ENCODE measurements at regions not wholly inside any gene's neighbourhood (a gene's known extent, or its start where the extent isn't known, plus 50 kb on each side); places are given as distances from the start of the nearest gene placed in this dataset.

- no peak for DNase-seq (ENCODE audit: low read depth in 2 of 2)
Observed at GRCh38 chr14:96931751-96932150, 134.6 kb downstream of the VRK1 start.

DNA sequence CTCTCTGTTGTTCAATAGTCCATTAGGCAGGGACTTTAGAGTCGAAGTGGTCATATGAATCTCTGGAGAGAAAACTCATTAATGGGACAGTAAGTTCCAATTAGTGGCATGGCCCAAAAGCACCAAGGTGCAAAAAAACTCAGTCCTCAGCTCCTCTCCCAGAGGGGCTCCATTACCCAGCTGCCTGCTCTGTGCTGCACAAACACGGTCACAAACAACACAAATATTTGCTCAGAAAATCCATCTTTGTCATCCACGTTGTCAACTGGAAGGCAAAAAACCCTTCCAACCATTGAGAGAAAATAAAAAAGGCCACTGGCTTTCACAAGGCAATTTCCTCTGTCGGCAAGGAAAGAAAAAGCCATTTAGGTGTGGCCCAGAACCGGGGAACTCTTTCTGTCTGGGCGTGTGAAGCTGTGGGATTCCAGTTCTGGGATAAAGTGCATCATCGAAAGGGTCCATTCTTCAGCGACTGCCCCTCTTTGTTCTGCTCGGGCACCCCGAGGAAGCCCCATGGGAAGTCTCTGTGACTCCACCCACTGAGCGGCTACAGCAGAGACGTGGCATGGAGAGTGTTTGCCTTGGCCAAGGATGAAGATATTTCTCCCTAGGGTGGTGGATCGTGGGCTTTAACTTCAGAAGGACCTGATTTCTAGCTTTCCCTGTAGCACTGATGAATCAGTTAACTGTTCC is 137.6 kb downstream of the VRK1 start:
- no peak for DNase-seq (ENCODE audit: low read depth in 2 of 2)

DNA sequence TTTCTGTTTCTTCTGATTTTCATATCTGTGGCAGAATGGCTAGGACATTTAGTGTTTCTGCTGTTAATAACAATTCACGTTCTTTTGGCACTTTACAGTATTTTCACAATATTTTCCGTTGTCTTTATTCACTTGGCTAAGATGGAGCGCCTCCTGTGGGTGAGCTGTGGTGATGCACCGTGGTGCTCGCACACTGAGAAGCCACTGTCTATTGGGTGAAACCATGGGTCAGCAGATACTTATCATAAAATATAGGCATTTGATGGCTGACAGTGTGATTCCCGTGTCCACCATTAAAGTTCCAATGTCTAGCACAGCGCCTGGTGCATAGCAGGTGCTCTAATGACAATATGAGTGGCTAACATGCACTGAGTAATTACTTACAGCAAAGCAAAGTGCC is 141.8 kb downstream of the VRK1 start:
- no peak for DNase-seq (ENCODE audit: low read depth in 2 of 2)

- DNase-seq (ENCODE audit: low read depth in 2 of 2), result no peak
Observed at GRCh38 chr14:96940009-96940408, 142.8 kb downstream of the VRK1 start.

GRCh38 chr14:96944297-96944696 is 147.1 kb downstream of the VRK1 start:
- no peak for DNase-seq (ENCODE audit: low read depth in 2 of 2)

- DNase-seq (ENCODE audit: low read depth in 2 of 2), result no peak
Observed at GRCh38 chr14:96945721-96946120, 148.5 kb downstream of the VRK1 start.

GRCh38 chr14:96949594-96949993 is 152.4 kb downstream of the VRK1 start:
- no peak for DNase-seq (ENCODE audit: low read depth in 2 of 2)

GRCh38 chr14:96951511-96951910 is 154.3 kb downstream of the VRK1 start:
- no peak for DNase-seq (ENCODE audit: low read depth in 2 of 2)

DNA sequence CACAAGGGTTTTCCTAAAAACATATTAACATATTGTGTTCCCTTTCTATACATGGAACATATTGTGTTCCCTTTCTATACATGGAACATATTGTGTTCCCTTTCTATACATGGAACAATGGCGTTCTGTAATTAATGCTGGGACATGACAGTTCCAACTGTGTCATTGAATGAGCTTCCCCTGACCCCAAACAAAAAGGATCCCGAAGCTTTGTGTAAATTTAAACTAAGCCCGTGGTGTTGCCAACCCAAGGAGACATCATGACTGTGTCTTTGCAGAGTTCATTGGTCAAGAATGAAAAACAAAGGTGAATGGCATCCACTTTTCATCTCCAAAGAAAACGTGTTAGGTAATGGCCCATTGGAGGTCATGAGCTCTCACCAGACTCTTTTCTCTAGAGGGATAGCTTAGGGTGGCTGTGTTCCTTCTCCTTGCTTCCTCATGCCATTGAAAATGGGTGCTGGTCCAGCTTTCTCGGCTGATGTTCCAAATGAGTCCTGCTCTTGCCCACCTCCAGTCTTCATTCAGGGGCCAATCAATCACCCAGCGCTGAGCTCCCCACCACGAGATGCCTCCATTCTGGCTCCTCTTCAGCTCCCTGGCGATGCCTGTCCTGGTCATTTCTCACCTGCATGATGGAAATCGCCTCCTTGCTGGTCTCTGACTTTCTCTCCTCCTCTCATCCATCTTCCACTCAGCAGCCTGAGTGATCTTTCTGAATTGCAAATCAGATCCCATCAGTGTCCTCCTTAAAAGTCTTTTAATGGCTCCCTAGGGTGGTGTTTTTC is 156.1 kb downstream of the VRK1 start:
- no peak for DNase-seq (ENCODE audit: low read depth in 2 of 2)

- no peak for DNase-seq (ENCODE audit: low read depth in 2 of 2)
Observed at GRCh38 chr14:96953875-96954185, 156.6 kb downstream of the VRK1 start.

DNA sequence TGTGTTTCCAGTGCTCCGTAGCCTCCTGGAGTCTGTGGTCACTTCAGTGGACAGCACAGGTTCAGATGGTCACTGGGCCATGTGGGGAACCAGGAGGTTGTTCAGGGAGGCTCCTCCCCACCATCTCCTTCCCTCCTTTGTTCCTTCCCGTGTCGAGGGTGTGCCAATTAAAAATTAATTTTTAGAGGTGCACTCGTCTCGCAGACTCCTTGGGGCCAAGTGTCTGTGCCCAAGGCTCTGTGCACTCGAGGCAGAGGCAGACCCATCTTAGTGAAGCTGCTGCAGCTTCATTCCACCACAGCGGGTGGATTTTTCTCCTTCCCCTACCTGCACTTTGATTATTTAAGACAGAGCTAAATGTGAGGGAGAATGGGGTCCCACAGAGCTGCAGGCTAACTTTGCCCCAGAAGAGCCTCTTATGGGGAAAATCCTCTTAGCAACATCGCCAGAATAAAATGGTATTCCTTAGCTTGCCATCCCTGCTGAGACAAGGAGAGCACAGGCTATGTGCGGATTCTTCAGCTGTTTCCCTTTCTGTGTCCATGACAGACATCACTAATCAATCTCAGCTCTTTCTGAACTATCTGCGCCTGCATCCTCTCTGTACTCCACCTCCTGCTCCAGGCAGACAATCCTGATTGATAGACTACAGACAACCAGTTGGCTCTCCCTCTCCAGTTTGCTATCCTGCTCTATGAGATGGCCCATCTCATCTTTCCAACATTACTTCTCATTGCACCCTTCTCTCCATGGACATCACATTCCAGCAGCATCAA is 159.5 kb downstream of the VRK1 start:
- DNase-seq (ENCODE audit: low read depth in 2 of 2), result no peak

DNA sequence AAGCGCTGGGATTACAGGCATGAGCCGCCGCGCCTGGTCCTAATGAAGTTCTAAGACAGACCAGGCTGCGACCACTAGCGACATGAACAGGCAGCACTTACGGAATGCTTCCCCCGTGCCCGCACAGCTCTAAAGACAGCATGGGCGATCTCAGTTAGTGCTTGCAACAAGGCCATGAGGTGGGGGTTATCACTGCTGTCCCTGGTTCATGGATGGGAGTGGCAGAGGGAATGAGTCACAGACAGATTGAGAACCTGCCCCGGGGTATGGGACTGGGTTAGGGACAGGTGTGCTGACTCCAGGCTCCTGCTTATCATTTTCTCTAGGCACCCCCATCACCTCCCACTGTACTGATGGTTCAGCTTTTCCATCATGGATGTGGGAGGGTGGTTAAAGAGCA is 160.9 kb downstream of the VRK1 start:
- DNase-seq (ENCODE audit: low read depth in 2 of 2), result no peak

GRCh38 chr14:96959992-96960391 is 162.8 kb downstream of the VRK1 start:
- no peak for DNase-seq (ENCODE audit: low read depth in 2 of 2)

GRCh38 chr14:96960598-96961116 is 163.5 kb downstream of the VRK1 start:
- DNase-seq (ENCODE audit: low read depth in 2 of 2), result no peak

GRCh38 chr14:96961895-96962294 is 164.7 kb downstream of the VRK1 start:
- no peak for DNase-seq (ENCODE audit: low read depth in 2 of 2)

GRCh38 chr14:96962337-96962736 is 165.2 kb downstream of the VRK1 start:
- DNase-seq (ENCODE audit: low read depth in 2 of 2), result no peak

DNA sequence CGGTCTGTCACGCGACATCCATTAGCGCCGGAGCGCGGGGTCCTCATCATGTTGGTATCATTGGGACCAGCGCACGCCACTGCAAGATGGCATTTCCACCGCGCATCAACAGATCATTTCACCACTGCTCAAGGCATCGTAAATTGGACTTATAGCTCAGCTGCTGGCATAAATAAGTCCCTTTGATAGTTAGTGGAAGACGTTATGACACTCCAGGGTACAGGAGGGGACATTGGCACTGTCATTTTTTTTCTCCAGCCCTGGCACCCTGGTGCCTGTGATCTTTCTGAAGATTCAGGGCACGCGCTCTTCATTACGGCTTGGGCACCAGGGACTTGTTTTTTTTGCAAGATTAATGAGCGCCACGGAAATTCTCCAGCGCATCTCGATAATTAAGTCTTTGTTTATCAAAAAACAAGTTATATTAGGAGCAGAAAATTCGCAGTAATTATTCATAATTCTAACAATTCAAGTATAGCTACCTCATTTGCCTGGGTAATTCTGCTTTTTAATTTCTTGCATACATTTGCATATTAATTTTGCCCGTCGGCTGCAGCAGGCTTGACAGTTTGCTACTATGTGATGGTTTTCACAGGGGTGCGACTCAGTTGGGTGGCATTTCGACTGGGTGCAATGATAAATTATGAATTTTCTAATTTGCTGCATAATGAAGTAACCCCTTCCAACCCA is 167.7 kb downstream of the VRK1 start:
- no peak for DNase-seq (ENCODE audit: low read depth in 2 of 2)

DNA sequence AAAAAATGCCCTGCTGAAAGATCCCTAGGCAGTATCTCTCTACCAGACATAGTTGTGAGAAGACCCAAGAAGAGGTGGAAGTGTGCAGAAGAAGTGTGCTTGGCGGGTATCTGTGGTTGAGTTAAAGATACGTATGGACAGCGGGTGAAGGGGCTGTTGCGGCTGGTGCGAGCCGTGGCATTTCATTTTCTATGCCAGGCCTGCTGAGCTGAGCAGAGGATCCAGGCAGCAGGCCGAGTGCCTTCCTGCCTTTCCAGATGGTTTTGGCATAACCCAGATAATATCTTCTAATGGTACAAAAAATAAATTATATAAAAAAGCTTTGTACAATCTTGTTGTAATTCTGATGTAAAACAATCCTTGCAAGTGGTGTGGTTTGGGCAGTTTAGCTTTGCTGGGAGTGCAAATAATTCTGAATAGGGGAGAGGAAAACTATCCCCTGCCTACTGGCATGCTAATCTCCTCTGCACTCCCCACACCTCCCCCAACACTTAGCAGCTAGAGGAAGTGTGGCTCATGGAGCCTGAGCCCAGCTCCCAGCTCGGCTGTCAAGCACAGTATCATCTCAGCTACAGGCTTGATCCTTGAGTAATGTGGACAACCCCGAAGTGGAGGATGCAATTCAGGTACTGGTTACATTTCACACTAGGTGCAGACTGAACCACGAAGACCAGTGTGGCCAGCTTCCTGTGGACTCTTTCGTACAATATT is 168.9 kb downstream of the VRK1 start:
- DNase-seq (ENCODE audit: low read depth in 2 of 2), result no peak

GRCh38 chr14:96975116-96975515 is 177.9 kb downstream of the VRK1 start:
- DNase-seq (ENCODE audit: low read depth in 2 of 2), result no peak

DNA sequence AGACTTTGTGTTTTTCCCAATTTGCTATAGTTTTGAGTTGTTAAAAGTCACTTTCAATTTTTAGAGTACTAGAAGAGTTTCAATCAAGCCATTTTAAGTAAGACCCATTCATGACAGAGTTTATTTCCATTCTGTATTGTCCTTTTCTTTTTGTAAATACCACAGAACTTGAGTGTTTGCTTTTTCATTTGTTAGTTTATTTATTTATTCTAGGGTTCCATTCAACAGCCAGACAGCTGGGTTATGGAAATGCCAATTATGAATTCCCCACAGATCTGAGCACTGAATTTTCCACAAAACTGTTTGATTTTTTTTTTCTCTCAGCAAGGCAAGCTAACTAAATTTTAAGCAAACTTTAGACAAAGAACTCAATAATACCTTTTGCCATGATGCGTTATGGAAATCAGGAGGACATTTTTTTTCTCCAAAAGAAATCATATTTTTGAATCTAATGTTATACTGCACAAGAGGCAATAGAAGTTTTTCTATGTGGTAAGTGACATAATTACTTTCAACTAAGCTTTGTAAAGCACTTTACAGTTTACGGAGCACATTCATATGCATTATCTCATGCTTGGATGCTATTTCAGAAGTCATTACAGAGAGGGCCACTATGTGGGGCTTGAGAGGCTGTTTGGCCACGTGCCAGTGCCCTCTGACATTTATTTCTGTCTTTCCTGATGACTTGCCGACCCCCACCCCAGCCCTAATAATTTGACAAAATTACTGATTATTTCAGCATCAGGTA is 181.5 kb downstream of the VRK1 start:
- DNase-seq (ENCODE audit: low read depth in 2 of 2), result no peak

- no peak for DNase-seq (ENCODE audit: low read depth in 2 of 2)
Observed at GRCh38 chr14:96979611-96980074, 182.5 kb downstream of the VRK1 start.
